WTC11 (cell line): ENCODE measurements at regions not wholly inside any gene's neighbourhood (a gene's known extent, or its start where the extent isn't known, plus 50 kb on each side); places are given as distances from the start of the nearest gene placed in this dataset.

Experiments used
- CTCF ChIP-seq: fragments of 200-600 bp; IDR thresholded peaks from 2 replicates; pipeline ENCODE4 v1.8.0; 2022; ENCODE audit warnings: antibody characterized with exemption
- ETV6 ChIP-seq: sonication (generic); formaldehyde crosslinking; IDR thresholded peaks from 2 replicates; pipeline ENCODE4 v1.8.1; 2022; ENCODE audit warnings: mild to moderate bottlenecking, missing genetic modification reagents
- FOXK1 ChIP-seq: sonication (generic); formaldehyde crosslinking; IDR thresholded peaks from 2 replicates; pipeline ENCODE4 v1.8.0; 2022; ENCODE audit warnings: mild to moderate bottlenecking, moderate library complexity, missing genetic modification reagents
- NR3C1 ChIP-seq: sonication (generic); formaldehyde crosslinking; conservative IDR thresholded peaks from 2 replicates; pipeline ENCODE4 v1.8.1; 2023; ENCODE audit warnings: low read depth, mild to moderate bottlenecking, missing genetic modification reagents
- RELA ChIP-seq: sonication (generic); formaldehyde crosslinking; IDR thresholded peaks from 2 replicates; pipeline ENCODE4 v1.8.1; 2022; ENCODE audit warnings: missing genetic modification reagents, mild to moderate bottlenecking, borderline replicate concordance
- ZNF121 ChIP-seq: sonication (generic); formaldehyde crosslinking; IDR thresholded peaks from 2 replicates; pipeline ENCODE4 v1.8.0; 2023; ENCODE audit warnings: missing genetic modification reagents

GRCh38 chr12:98418357-98419075 lies 96.9 kb upstream of the TMPO start:
- no peak for TF ChIP-seq ZNF121
- no peak for TF ChIP-seq NR3C1 (CRISPR knock-in tag)
- TF ChIP-seq FOXK1, result no peak
- TF ChIP-seq CTCF, result no peak
- no peak for TF ChIP-seq ETV6 (CRISPR knock-in tag)
- TF ChIP-seq RELA, result no peak
